ENCODE measurements at regions not wholly inside any gene's neighbourhood (a gene's known extent, or its start where the extent isn't known, plus 50 kb on each side); places are given as distances from the start of the nearest gene placed in this dataset.
"Not testable (repeated sequence)": the region's sequence is repeated elsewhere in the genome, so short reads cannot be mapped to it uniquely, and the experiment has no call there.

- DNase-seq = peak; percentile 79
Measured at GRCh38 chr13:103883698-103884097, 817.5 kb upstream of the SLC10A2 start.

- peak; percentile 99 for DNase-seq
Measured at GRCh38 chr13:103883164-103883563, 816.9 kb upstream of the SLC10A2 start.

- DNase-seq = not testable (repeated sequence)
Measured at GRCh38 chr13:103880146-103880545, 813.9 kb upstream of the SLC10A2 start.

GRCh38 chr13:103878891-103879605 lies 812.8 kb upstream of the SLC10A2 start:
- no peak for DNase-seq

GRCh38 chr13:103876571-103876970 lies 810.4 kb upstream of the SLC10A2 start:
- DNase-seq = no peak

- DNase-seq = no peak
Measured at GRCh38 chr13:103873725-103874124, 807.5 kb upstream of the SLC10A2 start.

GRCh38 chr13:103866048-103866447 lies 799.8 kb upstream of the SLC10A2 start:
- no peak for DNase-seq

- DNase-seq = no peak
Measured at GRCh38 chr13:103862525-103862924, 796.3 kb upstream of the SLC10A2 start.

GRCh38 chr13:103859952-103860351 lies 793.7 kb upstream of the SLC10A2 start:
- no peak for DNase-seq

GRCh38 chr13:103852036-103852435 lies 785.8 kb upstream of the SLC10A2 start:
- no peak for DNase-seq

GRCh38 chr13:103844471-103844870 lies 778.3 kb upstream of the SLC10A2 start:
- DNase-seq = no peak

- DNase-seq = peak; percentile 88
Measured at GRCh38 chr13:103839460-103839859, 773.2 kb upstream of the SLC10A2 start.

GRCh38 chr13:103835052-103835451 lies 768.8 kb upstream of the SLC10A2 start:
- no peak for DNase-seq

- no peak for DNase-seq
Measured at GRCh38 chr13:103833294-103833852, 767.2 kb upstream of the SLC10A2 start.

- DNase-seq = no peak
Measured at GRCh38 chr13:103815619-103816018, 749.4 kb upstream of the SLC10A2 start.

- DNase-seq = no peak
Measured at GRCh38 chr13:103812971-103813370, 746.8 kb upstream of the SLC10A2 start.

GRCh38 chr13:103812558-103812957 lies 746.3 kb upstream of the SLC10A2 start:
- no peak for DNase-seq

- DNase-seq = no peak
Measured at GRCh38 chr13:103810026-103810425, 743.8 kb upstream of the SLC10A2 start.

- DNase-seq = no peak
Measured at GRCh38 chr13:103805771-103806170, 739.6 kb upstream of the SLC10A2 start.

- DNase-seq = peak; percentile 48
Measured at GRCh38 chr13:103803349-103803748, 737.1 kb upstream of the SLC10A2 start.

- DNase-seq = peak; percentile 34
Measured at GRCh38 chr13:103799028-103799427, 732.8 kb upstream of the SLC10A2 start.

- DNase-seq = no peak
Measured at GRCh38 chr13:103795892-103796478, 729.8 kb upstream of the SLC10A2 start.

GRCh38 chr13:103794526-103794925 lies 728.3 kb upstream of the SLC10A2 start:
- DNase-seq = no peak

GRCh38 chr13:103788061-103788652 lies 721.9 kb upstream of the SLC10A2 start:
- DNase-seq = no peak

Data from SHP77 treated with DMSO at 0.1 percent for 48 hours (cell line).